HG02759 (cell line): ENCODE measurements at regions not wholly inside any gene's neighbourhood (a gene's known extent, or its start where the extent isn't known, plus 50 kb on each side); places are given as distances from the start of the nearest gene placed in this dataset.

Experiments
- ATAC-seq: cut with Tn5 transposase; IDR thresholded peaks from one replicate; pipeline ENCODE4 v1.9.1; 2021; ENCODE audit warnings: mild to moderate bottlenecking, moderate library complexity; ENCODE audit not compliant: unreplicated experiment

DNA sequence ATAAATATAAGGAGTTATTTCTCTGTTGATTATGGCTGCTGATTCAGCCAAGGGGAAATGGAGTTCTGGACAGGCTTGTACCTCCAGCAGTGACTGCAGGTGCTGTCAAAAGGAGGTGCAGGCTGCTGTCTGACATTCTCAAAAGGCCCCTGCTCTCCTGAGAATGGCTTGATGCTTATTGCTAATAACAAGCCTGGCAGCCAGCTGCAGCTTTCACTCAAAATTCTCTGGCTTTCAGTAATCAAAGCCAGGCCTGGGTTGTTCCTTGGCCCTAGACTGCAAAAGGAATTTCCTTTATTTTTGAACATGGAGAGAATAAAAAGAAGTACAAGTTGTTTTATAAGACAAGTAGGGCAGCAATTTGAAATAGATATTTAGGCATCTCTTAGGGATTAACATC is 575.9 kb downstream of the MID1IP1 start:
- no peak for ATAC-seq

DNA sequence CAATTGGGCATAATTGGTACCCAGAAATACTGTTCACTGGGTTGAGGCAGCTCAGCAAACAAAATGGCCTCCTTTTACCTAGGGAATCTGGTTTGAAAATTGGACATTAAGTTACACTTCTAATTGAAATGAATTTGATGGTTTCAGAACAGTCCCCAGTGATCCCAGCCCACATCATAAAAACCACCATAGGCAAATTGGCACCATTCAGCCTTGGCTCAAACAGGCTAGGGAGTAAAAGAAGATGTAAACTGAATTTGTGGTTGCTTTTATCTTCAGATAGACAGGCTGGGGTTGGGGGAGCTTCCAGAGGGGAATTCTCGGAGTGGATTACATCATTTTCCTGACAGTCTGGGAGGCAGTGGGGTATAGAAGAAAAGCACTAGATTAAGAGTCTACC is 576.5 kb downstream of the MID1IP1 start:
- ATAC-seq = no peak

DNA sequence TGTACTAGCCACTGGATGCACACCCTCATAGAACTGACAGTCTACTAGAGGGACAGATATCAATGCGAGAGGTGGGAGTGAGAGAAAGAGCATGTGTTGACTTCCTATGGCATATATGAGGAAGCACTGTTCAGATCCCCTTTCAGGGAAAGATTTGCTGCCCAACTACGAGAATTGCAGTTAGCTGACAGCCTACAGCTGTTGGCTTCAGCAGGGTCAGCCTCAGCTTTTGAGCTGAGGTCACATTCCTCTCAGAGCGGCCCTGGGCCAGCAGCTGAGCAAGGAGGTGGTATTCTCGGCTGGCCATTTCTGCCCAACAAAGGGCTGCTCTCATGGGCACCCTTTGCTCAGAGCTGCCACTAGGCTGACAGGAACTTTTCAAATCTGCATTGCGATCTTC is 580.2 kb downstream of the MID1IP1 start:
- ATAC-seq = no peak

DNA sequence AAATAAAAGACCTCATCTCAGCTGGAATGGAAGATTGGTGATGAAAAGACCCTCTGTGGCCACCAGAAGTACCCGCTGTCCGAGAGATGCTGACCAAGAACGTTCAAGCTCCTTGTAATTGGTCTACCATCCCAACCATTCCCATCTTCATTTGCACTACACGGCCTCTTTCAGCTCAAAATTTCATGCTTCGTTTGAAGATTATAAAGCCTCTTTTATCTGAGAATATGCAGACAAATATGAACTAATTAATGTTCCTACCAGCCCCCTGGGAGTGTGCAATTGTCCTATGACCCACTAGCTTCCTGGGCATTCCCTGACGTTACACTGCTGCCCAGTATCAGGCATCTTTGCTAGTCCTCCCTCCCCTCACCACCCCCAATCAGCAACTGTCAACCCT is 583.7 kb downstream of the MID1IP1 start:
- ATAC-seq = no peak

DNA sequence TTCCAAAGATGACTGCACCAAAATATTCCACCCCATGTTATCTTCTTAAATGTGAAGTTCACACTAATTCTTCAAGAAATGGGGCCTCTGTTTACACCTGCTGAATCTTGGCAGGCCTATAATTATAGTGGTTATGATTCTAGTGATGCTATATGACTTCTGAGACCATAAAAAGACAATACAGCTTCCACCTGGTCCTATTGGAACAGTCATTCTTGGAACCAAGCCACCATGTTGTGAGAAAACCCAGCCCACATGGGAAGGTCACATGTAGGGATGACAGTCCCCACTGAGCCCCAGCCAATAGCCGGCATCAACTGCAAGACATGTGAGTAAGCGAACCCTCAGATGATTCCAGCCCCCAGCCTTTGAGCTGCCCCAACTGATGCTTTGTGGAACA is 587.5 kb downstream of the MID1IP1 start:
- ATAC-seq = no peak

DNA sequence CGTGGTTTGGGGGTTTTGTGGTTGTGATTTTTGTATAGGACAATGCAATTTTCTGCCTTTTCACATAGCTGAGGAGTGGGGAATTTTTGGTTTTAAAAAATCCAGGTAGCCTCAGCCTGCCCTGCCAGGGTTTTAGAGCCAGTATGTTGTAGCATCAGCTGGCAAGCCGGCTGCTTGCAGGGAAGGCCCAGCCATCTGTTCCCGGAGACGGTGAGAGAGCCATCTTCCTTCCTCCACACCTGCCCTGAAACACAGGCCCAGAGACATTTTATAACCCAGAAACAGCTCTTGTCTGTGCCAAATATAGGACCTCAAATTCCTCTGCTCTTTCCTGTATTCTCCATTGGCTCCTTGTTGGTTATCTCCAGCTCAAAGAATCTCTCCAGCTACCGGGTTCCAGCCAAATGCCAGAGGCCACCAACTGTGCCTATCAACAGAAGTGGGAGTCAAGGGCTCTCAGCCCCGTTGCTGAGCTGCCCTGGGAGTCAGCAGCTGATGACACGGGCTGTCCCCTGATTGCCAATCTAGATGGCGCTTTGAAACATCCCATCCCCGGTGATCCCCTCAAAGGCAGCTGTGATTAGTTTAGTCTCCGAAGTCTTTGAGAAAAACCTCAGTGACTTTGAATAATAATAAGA is 595.2 kb downstream of the MID1IP1 start:
- ATAC-seq = no peak

DNA sequence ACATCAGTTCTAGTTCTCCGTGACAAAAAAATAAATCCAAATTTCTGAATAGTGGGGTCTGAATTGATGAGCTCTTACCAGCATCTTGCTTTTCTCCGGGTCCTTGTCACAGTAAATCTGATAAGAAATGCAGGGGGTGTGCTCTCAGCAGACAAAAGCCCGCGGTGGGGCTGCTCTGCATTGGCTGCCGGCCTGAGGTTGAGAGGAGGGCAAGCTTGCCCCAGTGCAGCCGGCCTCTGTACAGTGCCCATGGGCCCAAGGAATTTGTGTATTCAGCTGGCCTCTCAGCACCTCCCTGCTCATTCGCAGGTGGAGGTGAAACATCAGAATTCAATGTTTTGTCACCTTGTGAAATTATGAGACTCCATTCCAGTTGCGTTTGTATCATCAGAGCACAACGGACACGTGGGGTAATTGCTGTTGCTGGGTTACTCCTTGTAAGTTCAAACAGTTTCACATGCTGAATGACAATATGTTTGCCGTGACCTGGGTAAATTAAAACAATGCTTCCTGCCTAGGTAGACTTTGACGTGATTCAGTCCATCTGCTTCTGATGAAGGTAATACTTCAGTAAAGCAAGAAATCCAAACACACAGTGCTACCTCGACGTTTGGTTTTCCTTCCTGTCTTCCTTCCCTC is 596.4 kb downstream of the MID1IP1 start:
- no peak for ATAC-seq

DNA sequence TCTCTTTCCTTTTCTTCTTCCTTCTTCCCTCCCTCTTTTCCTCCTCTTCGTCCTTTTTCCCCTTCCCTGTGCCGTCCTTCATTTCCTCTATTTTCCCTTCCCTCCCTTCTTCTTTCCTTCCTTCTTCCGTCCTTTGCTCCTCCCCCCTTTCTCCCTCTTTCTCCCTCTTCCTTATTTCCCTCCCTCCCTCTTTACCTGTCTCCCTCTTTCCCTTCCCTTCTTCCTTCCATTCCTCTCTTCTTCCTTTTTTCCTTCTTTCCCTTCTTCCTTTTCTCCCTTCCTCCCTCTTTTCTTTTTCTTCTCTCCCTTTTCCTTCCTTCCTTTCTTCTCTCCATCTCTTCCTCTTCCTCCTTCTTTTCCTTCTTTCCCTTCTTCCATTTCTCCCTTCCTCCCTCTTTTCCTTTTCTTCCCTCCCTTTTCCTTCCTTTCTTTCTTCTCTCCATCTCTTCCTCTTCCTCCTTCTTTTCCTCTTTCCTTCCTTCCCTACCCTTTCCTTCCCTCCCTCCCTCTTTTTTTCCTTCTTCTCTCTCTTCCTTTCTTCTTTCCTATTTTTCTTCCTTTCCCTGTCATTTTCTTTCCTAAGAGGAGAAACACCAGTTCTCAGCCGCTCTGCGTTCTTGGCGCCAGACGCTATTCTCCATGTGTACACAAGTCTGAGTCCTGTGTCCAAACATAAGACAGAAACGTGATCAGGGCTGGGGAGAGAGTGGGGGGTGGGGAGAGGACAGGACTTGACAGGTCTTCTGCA is 597.1 kb downstream of the MID1IP1 start:
- ATAC-seq = no peak

DNA sequence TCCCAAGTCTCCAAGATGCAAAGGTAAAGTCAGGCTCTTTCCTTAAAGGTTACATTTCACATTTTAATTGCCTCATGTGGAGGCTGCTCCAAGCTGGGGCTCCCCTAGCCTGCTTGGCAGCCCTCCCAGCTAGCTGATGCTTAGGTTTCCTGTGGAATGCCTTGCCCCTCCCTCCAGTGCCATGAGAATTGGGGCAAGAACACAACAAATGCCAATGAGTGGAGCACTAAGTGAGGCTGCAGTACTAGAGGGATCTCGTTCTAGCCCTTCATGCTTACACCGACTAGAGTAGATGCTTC is 597.7 kb downstream of the MID1IP1 start:
- ATAC-seq = no peak

DNA sequence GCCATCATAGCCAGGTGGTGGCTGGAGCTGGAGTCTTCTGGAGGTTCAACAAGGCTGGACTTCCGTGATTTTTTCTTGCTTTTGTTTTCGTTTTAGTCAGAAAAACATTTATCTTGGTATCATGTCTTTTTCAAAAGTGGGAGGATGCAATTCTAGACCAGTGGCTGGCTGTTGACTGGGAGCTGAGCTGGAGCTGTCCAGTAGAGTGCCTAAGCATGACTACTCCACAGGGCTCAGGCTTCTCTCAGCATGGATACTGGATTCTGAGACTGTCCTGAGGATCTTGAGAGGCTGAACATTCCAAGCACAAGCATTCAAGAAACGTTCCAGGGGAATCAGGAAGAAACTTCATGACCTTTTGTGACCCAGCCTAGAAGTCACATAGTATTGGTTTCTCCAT is 598.1 kb downstream of the MID1IP1 start:
- no peak for ATAC-seq

DNA sequence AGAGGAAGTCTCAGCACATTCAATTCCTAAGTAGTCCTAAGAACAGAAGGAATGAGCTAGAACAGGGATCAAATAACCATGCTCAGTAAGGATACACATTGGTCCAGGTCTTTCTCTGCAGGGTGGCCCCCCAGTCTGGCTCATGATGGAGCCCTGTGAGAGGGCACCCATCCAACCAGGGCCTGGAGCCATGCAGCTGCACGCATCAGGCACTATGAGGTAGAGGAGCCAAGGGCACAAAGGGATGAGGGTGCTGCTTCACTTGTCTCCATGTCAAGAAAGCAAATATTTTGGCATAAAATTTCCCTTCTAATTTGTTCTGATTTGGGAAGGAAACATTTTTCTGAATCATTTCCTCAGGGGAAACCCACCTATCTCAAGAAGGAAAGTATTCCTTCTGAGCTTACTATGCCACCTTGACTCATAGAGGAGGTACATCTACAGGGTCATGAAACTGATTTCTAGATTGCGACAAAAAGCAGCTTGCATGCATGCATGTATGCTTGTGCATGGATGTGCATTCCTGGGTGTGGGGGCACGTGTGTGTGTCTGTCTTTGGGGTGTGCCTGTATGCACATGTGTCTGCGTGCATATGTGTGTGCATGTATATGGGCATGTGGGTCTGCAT is 600.3 kb downstream of the MID1IP1 start:
- no peak for ATAC-seq

DNA sequence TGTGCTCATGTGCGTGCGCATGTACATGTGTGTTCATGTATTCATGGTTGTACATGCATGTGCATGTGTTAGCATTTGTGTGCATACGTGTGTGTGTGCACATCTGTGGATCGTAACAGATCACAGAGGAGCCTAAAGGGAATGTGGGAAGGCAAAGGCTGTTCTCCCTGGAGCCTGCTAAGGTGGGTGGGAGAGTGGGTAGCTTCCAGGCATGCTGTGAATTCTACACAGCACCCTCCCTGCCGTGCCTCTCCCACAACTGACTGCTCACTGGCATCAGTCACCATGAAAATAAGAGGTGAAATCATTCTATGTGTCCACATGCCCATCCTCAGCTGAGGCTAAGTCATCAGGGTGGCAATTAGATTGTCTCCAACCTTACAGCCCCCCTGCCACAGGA is 600.9 kb downstream of the MID1IP1 start:
- no peak for ATAC-seq

DNA sequence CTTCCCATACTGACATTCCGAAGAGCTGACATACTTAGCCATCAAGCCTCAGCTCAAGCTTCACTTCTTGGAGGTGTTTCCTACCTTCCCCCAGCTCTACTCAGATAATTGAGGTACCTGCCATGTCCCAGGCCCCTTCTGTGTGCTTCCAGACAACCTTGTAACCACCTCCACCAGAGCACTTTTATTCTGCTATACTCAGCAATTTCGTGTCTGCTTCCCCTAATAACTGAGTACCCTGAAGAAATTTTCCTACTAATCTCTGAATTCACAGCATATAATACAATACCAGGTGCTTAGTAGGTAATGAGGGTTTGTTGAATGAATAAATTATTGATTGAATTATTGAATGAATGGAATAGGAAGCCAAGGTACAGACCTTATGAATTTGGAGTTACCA is 605.5 kb downstream of the MID1IP1 start:
- ATAC-seq = no peak

DNA sequence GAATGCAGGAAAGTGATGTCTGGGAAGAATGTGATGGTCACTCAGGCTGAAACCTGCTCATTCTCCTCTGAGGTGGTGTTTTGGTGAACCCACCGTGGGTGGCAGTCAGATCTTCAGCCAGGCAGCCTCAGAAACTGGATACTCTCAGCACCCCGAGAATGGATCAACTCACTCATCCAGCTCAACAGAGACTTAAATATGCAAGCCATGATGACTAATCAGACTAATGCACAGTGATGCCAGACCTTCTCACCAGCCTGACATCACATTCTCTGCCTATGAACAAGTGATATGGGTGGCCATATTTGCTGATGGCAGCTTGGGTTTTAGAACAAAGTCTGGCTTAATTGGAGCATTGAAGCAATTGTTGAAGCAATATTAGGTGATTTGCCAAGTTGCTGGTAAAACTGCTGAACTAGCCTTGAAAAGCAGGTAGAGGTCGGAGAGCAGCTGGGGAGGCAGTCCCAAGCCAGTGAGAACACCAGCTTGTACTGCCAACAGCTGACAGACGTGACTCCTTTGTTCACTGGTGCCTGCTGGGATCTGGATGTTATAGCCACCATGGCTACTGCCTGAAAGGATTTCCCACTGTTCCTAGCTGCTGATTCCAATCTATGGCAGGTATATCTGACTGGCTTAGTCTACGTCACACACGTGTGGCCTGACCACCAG is 608.1 kb downstream of the MID1IP1 start:
- no peak for ATAC-seq

DNA sequence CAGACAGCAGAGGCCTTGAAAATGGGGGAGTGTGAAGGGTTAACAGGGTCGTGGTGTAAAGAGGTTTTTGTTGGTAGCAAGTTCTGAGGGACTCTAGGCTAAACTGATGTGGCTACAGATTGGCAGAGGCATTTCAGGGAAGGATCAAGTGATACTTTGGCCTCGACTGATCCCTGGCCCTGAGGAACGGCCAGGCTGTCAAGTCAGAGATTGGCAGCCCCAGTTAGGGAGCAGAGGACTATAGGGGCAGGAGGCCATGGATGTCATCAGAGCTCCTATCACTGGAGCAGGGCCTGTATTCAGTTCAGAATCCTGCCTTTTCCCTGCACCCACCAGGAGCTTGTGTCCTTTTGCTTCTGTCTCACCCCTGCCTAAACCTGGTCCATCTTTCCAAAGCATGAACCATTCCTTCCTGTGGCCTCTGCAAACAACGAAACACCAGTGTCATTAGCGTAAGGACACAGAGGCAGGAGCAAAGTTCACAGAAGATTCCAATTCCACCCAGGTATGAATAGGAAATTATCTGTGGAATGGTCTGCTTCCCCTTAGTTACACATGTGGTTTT is 613.1 kb downstream of the MID1IP1 start:
- no peak for ATAC-seq

DNA sequence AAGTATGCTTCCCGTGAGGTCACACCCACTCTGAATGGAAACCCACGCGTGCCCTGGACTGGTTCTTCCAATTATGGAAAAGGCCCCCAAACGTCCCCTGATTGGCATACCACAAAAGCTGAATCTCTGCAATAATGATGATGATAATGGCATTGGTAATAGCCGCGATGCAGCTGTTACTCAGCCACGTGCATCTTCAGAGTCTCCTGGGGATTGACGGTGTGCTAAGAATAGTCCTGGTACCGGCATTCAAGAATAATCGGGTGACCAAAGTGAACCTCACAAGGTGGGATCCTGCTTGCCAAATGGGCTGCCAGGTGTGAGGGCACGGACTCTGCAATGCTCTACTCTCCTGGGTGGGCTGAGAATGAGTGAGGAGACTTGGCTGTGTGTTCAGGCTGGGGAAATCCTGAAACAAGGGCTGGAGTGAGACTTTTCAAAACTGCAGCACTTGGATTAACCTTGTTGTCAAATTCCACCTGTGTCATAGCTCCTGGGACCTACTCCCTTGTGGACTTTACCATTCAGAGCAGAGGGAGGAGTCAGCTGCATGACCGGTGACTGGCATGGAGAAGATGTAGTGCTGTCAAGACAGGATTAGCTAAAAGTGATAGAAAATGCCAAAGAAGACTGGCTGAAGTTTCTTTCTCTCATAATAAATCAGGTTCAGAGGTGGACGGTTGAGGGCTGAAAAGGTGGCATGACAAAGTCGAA is 615.4 kb downstream of the MID1IP1 start:
- ATAC-seq = no peak

DNA sequence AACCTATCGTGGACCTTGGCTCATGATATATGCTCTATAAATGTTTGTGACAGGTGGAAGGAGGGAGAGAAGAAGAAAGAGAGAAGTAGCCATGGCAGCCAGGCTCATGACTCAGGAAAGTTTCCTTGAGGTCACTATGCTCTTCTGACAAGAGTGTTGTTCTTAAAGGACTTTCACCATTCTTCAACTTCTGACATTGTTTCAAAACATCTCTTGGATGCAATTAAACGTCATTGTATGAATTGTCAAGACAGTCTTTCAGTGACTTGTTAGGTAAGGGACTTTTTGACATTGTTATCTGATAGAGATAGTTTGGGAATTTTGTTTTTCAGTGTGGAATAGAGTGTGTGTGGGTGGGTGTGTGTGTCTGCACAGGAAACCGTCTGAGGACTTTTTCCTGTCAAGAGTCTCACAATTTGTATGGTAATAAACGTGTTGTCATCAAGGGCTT is 617.0 kb downstream of the MID1IP1 start:
- no peak for ATAC-seq

DNA sequence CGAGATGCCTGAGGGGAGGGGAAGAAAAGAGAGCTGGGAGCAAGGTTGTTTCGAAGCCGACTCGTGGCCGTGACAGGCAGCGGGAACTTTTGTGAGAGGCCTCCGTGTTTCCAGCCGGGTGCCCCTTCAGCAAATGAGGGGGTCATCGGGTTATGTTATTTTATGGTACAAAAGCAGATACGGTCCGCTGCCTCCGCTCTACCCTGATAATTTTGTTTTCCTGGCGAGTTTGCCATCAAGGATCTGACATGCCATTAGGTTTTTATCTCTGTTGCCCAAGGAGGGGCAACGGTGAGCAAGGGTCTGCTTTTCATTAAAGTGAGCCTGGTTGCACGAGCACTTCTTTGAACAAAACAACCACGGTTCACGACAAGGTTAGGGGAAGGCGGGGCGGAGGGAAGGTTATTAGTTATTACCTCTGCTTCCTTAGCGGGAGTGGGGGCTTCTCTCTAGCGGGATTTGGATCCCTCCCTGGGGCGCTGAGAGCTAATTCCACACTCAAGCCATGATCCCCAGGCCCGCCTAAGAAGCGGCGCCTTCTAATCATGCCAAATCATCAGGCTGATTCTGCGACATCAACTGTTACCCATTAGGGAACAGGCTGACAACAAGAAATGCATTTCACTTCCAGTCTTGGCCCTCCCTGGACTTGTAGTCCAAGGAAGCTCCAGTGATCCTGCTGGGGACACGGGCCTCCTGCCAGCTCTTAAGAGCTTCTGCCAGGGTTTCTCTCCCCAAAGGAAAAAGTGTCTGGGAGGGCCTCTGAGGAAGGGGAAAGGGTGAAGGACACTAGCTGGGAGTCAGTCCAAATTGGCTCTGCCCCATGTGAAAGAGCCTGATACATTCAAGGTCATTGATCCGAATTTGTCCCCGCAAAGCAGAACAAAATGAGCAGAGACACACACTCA is 617.7 kb downstream of the MID1IP1 start:
- ATAC-seq = no peak

DNA sequence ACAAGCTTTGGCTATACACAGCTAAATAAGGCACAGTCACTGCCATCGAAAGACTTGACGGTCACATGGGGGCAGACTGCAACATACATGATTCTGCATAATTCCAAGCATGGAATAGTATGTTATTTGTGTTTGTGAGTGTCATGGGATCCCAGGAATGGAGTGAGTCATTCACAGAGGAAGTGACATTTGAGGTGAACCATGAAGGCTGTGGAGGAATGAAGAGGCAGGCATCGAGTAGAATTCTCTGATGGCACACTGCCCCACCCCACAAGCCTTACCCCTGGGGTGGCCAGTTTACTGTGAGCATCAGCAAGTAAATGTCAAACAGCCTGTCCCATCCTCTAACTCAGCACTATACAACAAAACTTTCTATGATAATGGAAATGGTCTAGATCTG is 619.7 kb downstream of the MID1IP1 start:
- ATAC-seq = no peak
